Keratinocyte (primary cell): ENCODE measurements at regions not wholly inside any gene's neighbourhood (a gene's known extent, or its start where the extent isn't known, plus 50 kb on each side); places are given as distances from the start of the nearest gene placed in this dataset.

Experiments
- DNase-seq: peaks from one replicate; pipeline ENCODE4 v3.0.0-alpha.2; 2011; ENCODE audit warnings: low read depth, missing footprints, low spot score
- FAIRE-seq: peaks from 2 replicates; lab custom pipeline; 2011; peaks lifted over from hg19 to GRCh38; lab: Jason Lieb, UNC
- H2AFZ ChIP-seq: 2 replicates; pipeline ENCODE4 v1.6.0; 2012; ENCODE audit warnings: low read length, control low read depth, inconsistent platforms; ENCODE audit not compliant: control insufficient read depth
- H3K27ac ChIP-seq: 2 replicates; pipeline ENCODE4 v1.5.1; 2011; ENCODE audit warnings: low read length; ENCODE audit not compliant: control insufficient read depth, insufficient read depth
- H3K27me3 ChIP-seq: 3 replicates; pipeline ENCODE4 v1.6.0; 2011; ENCODE audit warnings: low read length; ENCODE audit not compliant: control insufficient read depth, insufficient read depth; ENCODE audit errors: extremely low read depth
- H3K36me3 ChIP-seq, 2 experiments: 2 replicates in 1 of 2; 3 replicates in 1 of 2; pipeline ENCODE4 v1.5.1; 2011; ENCODE audit warnings: low read length in 2 of 2, mild to moderate bottlenecking in 1 of 2; ENCODE audit not compliant: control insufficient read depth in 2 of 2, insufficient read depth in 2 of 2; ENCODE audit errors: extremely low read depth in 1 of 2
- H3K4me1 ChIP-seq: 3 replicates; pipeline ENCODE4 v1.5.1; 2011; ENCODE audit warnings: low read length; ENCODE audit not compliant: control insufficient read depth, insufficient read depth; ENCODE audit errors: extremely low read depth
- H3K4me2 ChIP-seq: 3 replicates; pipeline ENCODE4 v1.6.0; 2011; ENCODE audit warnings: low read depth, low read length; ENCODE audit not compliant: control insufficient read depth, insufficient read depth; ENCODE audit errors: extremely low read depth
- H3K4me3 ChIP-seq, 3 experiments: fragments of 200-600 bp in 1 of 3; sonication (generic) in 1 of 3; 2 replicates in 2 of 3; 3 replicates in 1 of 3; pipeline ENCODE4 v1.5.1; 2011 to 2016; ENCODE audit warnings: low read length in 3 of 3, mild to moderate bottlenecking in 3 of 3, control low read depth in 2 of 3, inconsistent platforms in 1 of 3, low read depth in 1 of 3, mixed read lengths in 1 of 3, mixed run types in 1 of 3, moderate library complexity in 1 of 3; ENCODE audit not compliant: control insufficient read depth in 2 of 3, insufficient read depth in 2 of 3; ENCODE audit errors: extremely low read depth in 1 of 3
- H3K79me2 ChIP-seq: 2 replicates; pipeline ENCODE4 v1.6.0; 2012; ENCODE audit warnings: low read length; ENCODE audit not compliant: control insufficient read depth, insufficient read depth
- H3K9ac ChIP-seq: 3 replicates; pipeline ENCODE4 v1.6.0; 2011; ENCODE audit warnings: low read length; ENCODE audit not compliant: control insufficient read depth, insufficient read depth; ENCODE audit errors: extremely low read depth
- H3K9me1 ChIP-seq: 3 replicates; pipeline ENCODE4 v1.6.0; 2011; ENCODE audit warnings: low read length; ENCODE audit not compliant: control insufficient read depth, insufficient read depth; ENCODE audit errors: extremely low read depth
- H3K9me3 ChIP-seq: 2 replicates; pipeline ENCODE4 v1.5.1; 2012; ENCODE audit warnings: low read depth, low read length; ENCODE audit not compliant: control insufficient read depth
- H4K20me1 ChIP-seq: 3 replicates; pipeline ENCODE4 v1.6.0; 2011; ENCODE audit warnings: low read length; ENCODE audit not compliant: control insufficient read depth, insufficient read depth; ENCODE audit errors: extremely low read depth
- EZH2 ChIP-seq: IDR thresholded peaks from one replicate; pipeline ENCODE4 v1.6.1; 2012; ENCODE audit warnings: inconsistent platforms, mild to moderate bottlenecking, low read length, moderate library complexity
- dilution Hi-C: fragments of 300-500 bp; cut with MboI; formaldehyde crosslinking; loops from one replicate; pipeline ENCODE4 v1.7.0; 2020; ENCODE audit warnings: low sequenced_read_pairs; ENCODE audit not compliant: extremely low pct_ligation_motif_present
- TF ChIP-seq, protein P1 (sequence below), 3 experiments: IDR thresholded peaks in 1 of 3; conservative IDR thresholded peaks in 1 of 3; optimal IDR thresholded peaks in 1 of 3; 2 replicates in 2 of 3; 3 replicates in 1 of 3; pipeline versions ENCODE3 to v1.5.1; 2011; ENCODE audit warnings: low read length in 3 of 3, mild to moderate bottlenecking in 3 of 3, moderate library complexity in 2 of 3, control low read depth in 1 of 3, inconsistent platforms in 1 of 3; ENCODE audit not compliant: insufficient read depth in 2 of 3; ENCODE audit errors: extremely low read depth in 1 of 3

GRCh38 chr13:32837307-32837972, 178.8 kb upstream of the KL start:
- Histone ChIP-seq H3K36me3 (no peaks in the 10 kb centered on the region), H3K4me3 (no peak overlapping the region), H3K4me2 (no peak overlapping the region), H3K4me1 (no peaks in the 10 kb centered on the region), H2AFZ (no peak overlapping the region), H3K9me3 (no peaks in the 10 kb centered on the region), H4K20me1 (no peaks in the 10 kb centered on the region), H3K27me3 (no peaks in the 10 kb centered on the region), H3K79me2 (no peaks in the 10 kb centered on the region), H3K27ac (no peak overlapping the region), H3K9ac (no peak overlapping the region), H3K9me1 (no peaks in the 10 kb centered on the region)
- DNase-seq (no peak), FAIRE-seq (no peak)
- dilution Hi-C loops, result no loop called here
- no peak for TF ChIP-seq EZH2
- TF ChIP-seq, protein P1, sequence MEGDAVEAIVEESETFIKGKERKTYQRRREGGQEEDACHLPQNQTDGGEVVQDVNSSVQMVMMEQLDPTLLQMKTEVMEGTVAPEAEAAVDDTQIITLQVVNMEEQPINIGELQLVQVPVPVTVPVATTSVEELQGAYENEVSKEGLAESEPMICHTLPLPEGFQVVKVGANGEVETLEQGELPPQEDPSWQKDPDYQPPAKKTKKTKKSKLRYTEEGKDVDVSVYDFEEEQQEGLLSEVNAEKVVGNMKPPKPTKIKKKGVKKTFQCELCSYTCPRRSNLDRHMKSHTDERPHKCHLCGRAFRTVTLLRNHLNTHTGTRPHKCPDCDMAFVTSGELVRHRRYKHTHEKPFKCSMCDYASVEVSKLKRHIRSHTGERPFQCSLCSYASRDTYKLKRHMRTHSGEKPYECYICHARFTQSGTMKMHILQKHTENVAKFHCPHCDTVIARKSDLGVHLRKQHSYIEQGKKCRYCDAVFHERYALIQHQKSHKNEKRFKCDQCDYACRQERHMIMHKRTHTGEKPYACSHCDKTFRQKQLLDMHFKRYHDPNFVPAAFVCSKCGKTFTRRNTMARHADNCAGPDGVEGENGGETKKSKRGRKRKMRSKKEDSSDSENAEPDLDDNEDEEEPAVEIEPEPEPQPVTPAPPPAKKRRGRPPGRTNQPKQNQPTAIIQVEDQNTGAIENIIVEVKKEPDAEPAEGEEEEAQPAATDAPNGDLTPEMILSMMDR (optimal IDR thresholded peaks at IDR 0.05 in 1 of 3, IDR thresholded peaks at IDR 0.05 in 1 of 3, conservative IDR thresholded peaks at IDR 0.05 in 1 of 3; ENCODE audit: extremely low read depth in 1 of 3, insufficient read depth in 2 of 3, low read length in 3 of 3), result no peak

- Histone ChIP-seq H3K4me2 (no peak overlapping the region), H3K36me3 (no peaks in the 10 kb centered on the region), H4K20me1 (no peaks in the 10 kb centered on the region), H3K9ac (no peak overlapping the region), H3K79me2 (no peaks in the 10 kb centered on the region), H3K4me1 (no peaks in the 10 kb centered on the region), H3K4me3 (no peak overlapping the region), H3K27ac (no peak overlapping the region), H3K27me3 (no peaks in the 10 kb centered on the region), H3K9me3 (no peaks in the 10 kb centered on the region), H2AFZ (no peak overlapping the region), H3K9me1 (no peaks in the 10 kb centered on the region)
- dilution Hi-C loops, result no loop called here
- DNase-seq, result no peak
- no peak for FAIRE-seq
- TF ChIP-seq, protein P1 (optimal IDR thresholded peaks at IDR 0.05 in 1 of 3, IDR thresholded peaks at IDR 0.05 in 1 of 3, conservative IDR thresholded peaks at IDR 0.05 in 1 of 3; ENCODE audit: extremely low read depth in 1 of 3, insufficient read depth in 2 of 3, low read length in 3 of 3), result no peak
- no peak for TF ChIP-seq EZH2
Measured at GRCh38 chr13:32837973-32838927, 178.0 kb upstream of the KL start.
